DND-41 (cell line): ENCODE measurements at regions not wholly inside any gene's neighbourhood (a gene's known extent, or its start where the extent isn't known, plus 50 kb on each side); places are given as distances from the start of the nearest gene placed in this dataset.

Experiments
- ATAC-seq: fragments of 200-7000 bp; cut with Tn5 transposase; 3 replicates; pipeline ENCODE4 v1.9.1; 2021; ENCODE audit warnings: low read depth; ENCODE audit not compliant: insufficient read depth
- DNase-seq: peaks from one replicate; pipeline ENCODE4 v3.0.0-alpha.2; 2020
- H2AFZ ChIP-seq: 2 replicates; pipeline ENCODE4 v1.6.0; 2012; ENCODE audit warnings: low read depth, low read length
- H3K27ac ChIP-seq: 2 replicates; pipeline ENCODE4 v1.5.1; 2012; ENCODE audit warnings: low read length, inconsistent platforms
- H3K27me3 ChIP-seq: fragments of 200-600 bp; sonication (generic); 2 replicates; pipeline ENCODE4 v1.6.0; 2012; ENCODE audit warnings: low read length, mild to moderate bottlenecking, inconsistent platforms; ENCODE audit not compliant: insufficient read depth, poor library complexity
- H3K36me3 ChIP-seq: 2 replicates; pipeline ENCODE4 v1.5.1; 2012; ENCODE audit warnings: low read length, inconsistent platforms; ENCODE audit not compliant: insufficient read depth
- H3K4me1 ChIP-seq: 2 replicates; pipeline ENCODE4 v1.5.1; 2012; ENCODE audit warnings: mild to moderate bottlenecking, low read length; ENCODE audit not compliant: insufficient read depth
- H3K4me2 ChIP-seq: 2 replicates; pipeline ENCODE4 v1.6.0; 2012; ENCODE audit warnings: mild to moderate bottlenecking, moderate library complexity, low read length, inconsistent platforms; ENCODE audit not compliant: insufficient read depth
- H3K4me3 ChIP-seq, 2 experiments: fragments of 200-600 bp in 1 of 2; shearing (Covaris generic) in 1 of 2; 2 replicates each; pipeline ENCODE4 v1.5.1; 2012 to 2016; ENCODE audit warnings: inconsistent platforms in 2 of 2, low read length in 2 of 2, mild to moderate bottlenecking in 2 of 2, low read depth in 1 of 2, moderate library complexity in 1 of 2
- H3K79me2 ChIP-seq: 2 replicates; pipeline ENCODE4 v1.6.0; 2012; ENCODE audit warnings: low read length, inconsistent platforms; ENCODE audit not compliant: insufficient read depth
- H3K9ac ChIP-seq: 2 replicates; pipeline ENCODE4 v1.6.0; 2012; ENCODE audit warnings: low read depth, mild to moderate bottlenecking, inconsistent platforms, low read length, moderate library complexity
- H3K9me3 ChIP-seq: 2 replicates; pipeline ENCODE4 v1.5.1; 2012; ENCODE audit warnings: low read length, moderate library complexity, mild to moderate bottlenecking, inconsistent platforms; ENCODE audit not compliant: insufficient read depth, severe bottlenecking
- H4K20me1 ChIP-seq: 2 replicates; pipeline ENCODE4 v1.6.0; 2012; ENCODE audit warnings: low read length; ENCODE audit not compliant: insufficient read depth
- EZH2 ChIP-seq: IDR thresholded peaks from 3 replicates; pipeline ENCODE4 v1.6.1; 2012; ENCODE audit warnings: borderline replicate concordance, low read depth, mild to moderate bottlenecking, moderate library complexity, low read length, inconsistent platforms; ENCODE audit not compliant: severe bottlenecking
- TF ChIP-seq, protein P1 (sequence below): IDR thresholded peaks from 2 replicates; pipeline ENCODE4 v1.5.1; 2012; ENCODE audit warnings: borderline replicate concordance, low read length, moderate library complexity, mild to moderate bottlenecking; ENCODE audit not compliant: poor library complexity, severe bottlenecking; ENCODE audit errors: extremely low read depth

DNA sequence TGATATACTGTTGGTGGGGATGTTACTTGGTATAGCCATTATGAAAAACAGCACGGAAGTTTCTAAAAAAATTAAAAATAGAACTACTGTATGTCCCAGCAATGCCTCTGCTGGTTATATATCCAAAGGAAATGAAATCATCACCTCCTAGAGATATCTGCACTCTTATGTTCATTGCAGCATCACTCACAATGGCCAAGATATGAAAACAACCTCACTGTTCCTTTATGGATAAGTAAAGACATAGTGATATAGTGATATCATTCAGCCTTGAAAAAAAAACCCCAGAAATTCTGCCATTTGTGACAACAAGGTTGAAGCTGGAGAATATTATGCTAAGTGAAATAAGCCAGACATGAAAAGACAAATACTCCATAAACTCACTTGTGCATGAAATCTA is 543.8 kb upstream of the SLIT2 start:
- H3K79me2 ChIP-seq: no peaks in the 10 kb centered on the region
- H3K36me3 ChIP-seq: no peaks in the 10 kb centered on the region
- TF ChIP-seq EZH2: no peak
- TF ChIP-seq, protein P1, sequence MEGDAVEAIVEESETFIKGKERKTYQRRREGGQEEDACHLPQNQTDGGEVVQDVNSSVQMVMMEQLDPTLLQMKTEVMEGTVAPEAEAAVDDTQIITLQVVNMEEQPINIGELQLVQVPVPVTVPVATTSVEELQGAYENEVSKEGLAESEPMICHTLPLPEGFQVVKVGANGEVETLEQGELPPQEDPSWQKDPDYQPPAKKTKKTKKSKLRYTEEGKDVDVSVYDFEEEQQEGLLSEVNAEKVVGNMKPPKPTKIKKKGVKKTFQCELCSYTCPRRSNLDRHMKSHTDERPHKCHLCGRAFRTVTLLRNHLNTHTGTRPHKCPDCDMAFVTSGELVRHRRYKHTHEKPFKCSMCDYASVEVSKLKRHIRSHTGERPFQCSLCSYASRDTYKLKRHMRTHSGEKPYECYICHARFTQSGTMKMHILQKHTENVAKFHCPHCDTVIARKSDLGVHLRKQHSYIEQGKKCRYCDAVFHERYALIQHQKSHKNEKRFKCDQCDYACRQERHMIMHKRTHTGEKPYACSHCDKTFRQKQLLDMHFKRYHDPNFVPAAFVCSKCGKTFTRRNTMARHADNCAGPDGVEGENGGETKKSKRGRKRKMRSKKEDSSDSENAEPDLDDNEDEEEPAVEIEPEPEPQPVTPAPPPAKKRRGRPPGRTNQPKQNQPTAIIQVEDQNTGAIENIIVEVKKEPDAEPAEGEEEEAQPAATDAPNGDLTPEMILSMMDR: no peak
- H2AFZ ChIP-seq: no peak overlapping the region
- H3K27ac ChIP-seq: no peak overlapping the region
- ATAC-seq (no peak), DNase-seq (no peak)
- H4K20me1 ChIP-seq: no peaks in the 10 kb centered on the region
- no peaks in the 10 kb centered on the region for H3K27me3 ChIP-seq
- H3K9ac ChIP-seq: no peak overlapping the region
- no peaks in the 10 kb centered on the region for H3K4me1 ChIP-seq
- H3K4me2 ChIP-seq: no peak overlapping the region
- no peak overlapping the region for H3K4me3 ChIP-seq
- H3K9me3 ChIP-seq: no peaks in the 10 kb centered on the region

GRCh38 chr4:19703391-19703790 is 548.3 kb upstream of the SLIT2 start:
- DNase-seq: no peak
- no peaks in the 10 kb centered on the region for H3K27me3 ChIP-seq
- H2AFZ ChIP-seq: no peak overlapping the region
- TF ChIP-seq, protein P1: no peak
- no peak for TF ChIP-seq EZH2
- H3K4me1 ChIP-seq: no peaks in the 10 kb centered on the region
- H3K79me2 ChIP-seq: no peaks in the 10 kb centered on the region
- no peak overlapping the region for H3K27ac ChIP-seq
- no peak overlapping the region for H3K4me3 ChIP-seq
- H3K9me3 ChIP-seq: no peaks in the 10 kb centered on the region
- no peaks in the 10 kb centered on the region for H4K20me1 ChIP-seq
- H3K4me2 ChIP-seq: no peak overlapping the region
- no peaks in the 10 kb centered on the region for H3K36me3 ChIP-seq
- ATAC-seq: no peak
- H3K9ac ChIP-seq: no peak overlapping the region

- TF ChIP-seq EZH2: no peak
- TF ChIP-seq, protein P1: no peak
- Histone ChIP-seq H3K4me2 (no peak overlapping the region), H3K79me2 (no peaks in the 10 kb centered on the region), H3K27me3 (no peaks in the 10 kb centered on the region), H2AFZ (no peak overlapping the region), H3K9ac (no peak overlapping the region), H4K20me1 (no peaks in the 10 kb centered on the region), H3K9me3 (no peaks in the 10 kb centered on the region), H3K4me3 (no peak overlapping the region), H3K27ac (no peak overlapping the region), H3K4me1 (no peaks in the 10 kb centered on the region), H3K36me3 (no peaks in the 10 kb centered on the region)
- ATAC-seq: no peak
- DNase-seq: no peak
Observed at GRCh38 chr4:19700992-19701391, 550.7 kb upstream of the SLIT2 start.

- Histone ChIP-seq H3K27me3 (no peaks in the 10 kb centered on the region), H3K9ac (no peak overlapping the region), H3K4me1 (peaks cover 10% of the 10 kb centered on the region), H4K20me1 (no peaks in the 10 kb centered on the region), H3K9me3 (no peaks in the 10 kb centered on the region), H3K79me2 (no peaks in the 10 kb centered on the region), H3K4me3 (no peak overlapping the region), H3K27ac (no peak overlapping the region), H3K36me3 (no peaks in the 10 kb centered on the region), H2AFZ (no peak overlapping the region), H3K4me2 (no peak overlapping the region)
- no peak for ATAC-seq
- no peak for DNase-seq
- TF ChIP-seq, protein P1: no peak
- TF ChIP-seq EZH2: no peak
Observed at GRCh38 chr4:19698961-19699360, 552.7 kb upstream of the SLIT2 start.
